ENCODE measurements at regions not wholly inside any gene's neighbourhood (a gene's known extent, or its start where the extent isn't known, plus 50 kb on each side); places are given as distances from the start of the nearest gene placed in this dataset.
A peak's percentile ranks its signal among the peaks of the same experiment; 100 is the strongest.

- TF ChIP-seq, protein P1, sequence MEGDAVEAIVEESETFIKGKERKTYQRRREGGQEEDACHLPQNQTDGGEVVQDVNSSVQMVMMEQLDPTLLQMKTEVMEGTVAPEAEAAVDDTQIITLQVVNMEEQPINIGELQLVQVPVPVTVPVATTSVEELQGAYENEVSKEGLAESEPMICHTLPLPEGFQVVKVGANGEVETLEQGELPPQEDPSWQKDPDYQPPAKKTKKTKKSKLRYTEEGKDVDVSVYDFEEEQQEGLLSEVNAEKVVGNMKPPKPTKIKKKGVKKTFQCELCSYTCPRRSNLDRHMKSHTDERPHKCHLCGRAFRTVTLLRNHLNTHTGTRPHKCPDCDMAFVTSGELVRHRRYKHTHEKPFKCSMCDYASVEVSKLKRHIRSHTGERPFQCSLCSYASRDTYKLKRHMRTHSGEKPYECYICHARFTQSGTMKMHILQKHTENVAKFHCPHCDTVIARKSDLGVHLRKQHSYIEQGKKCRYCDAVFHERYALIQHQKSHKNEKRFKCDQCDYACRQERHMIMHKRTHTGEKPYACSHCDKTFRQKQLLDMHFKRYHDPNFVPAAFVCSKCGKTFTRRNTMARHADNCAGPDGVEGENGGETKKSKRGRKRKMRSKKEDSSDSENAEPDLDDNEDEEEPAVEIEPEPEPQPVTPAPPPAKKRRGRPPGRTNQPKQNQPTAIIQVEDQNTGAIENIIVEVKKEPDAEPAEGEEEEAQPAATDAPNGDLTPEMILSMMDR (IDR thresholded peaks at IDR 0.05; ENCODE audit: unreplicated experiment in 3 of 3) = no peak
- Mint-ChIP-seq H3K4me3 (no peak overlapping the region), H3K27ac (peak overlapping the region in 2 of 3 experiments; percentile 6 to 18), H3K9me3 (peaks cover 11% of the 10 kb centered on the region), H3K36me3 (ENCODE audit: low read depth) (no peaks in the 10 kb centered on the region), H3K4me1 (no peaks in the 10 kb centered on the region), H3K27me3 (ENCODE audit: low read depth) (no peaks in the 10 kb centered on the region)
Measured at GRCh38 chr5:44881266-44881665, 72.5 kb downstream of the MRPS30 start.

DNA sequence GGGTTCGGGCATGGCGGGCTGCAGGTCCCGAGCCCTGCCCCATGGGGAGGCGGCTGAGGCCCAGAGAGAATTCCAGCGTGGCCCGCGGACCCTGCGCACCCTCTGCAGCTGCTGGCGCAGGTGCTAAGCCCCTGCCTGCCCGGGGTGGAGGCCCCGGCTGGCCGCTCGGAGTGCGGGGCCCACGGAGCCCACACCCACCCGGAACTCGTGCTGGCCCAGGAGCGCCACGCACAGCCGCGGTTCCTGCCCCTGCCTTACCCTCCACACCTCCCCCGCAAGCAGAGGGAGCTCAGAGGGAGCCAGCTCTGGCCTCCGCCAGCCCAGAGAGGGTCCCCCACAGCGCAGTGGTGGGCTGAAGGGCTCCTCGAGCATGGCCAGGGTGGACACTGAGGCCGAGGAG lies 75.3 kb downstream of the MRPS30 start:
- Mint-ChIP-seq H3K36me3 (ENCODE audit: low read depth) (no peaks in the 10 kb centered on the region), H3K9me3 (peaks cover under 1% of the 10 kb centered on the region), H3K27ac (no peak overlapping the region), H3K4me3 (no peak overlapping the region), H3K27me3 (ENCODE audit: low read depth) (no peaks in the 10 kb centered on the region), H3K4me1 (no peaks in the 10 kb centered on the region)
- TF ChIP-seq, protein P1 (IDR thresholded peaks at IDR 0.05; ENCODE audit: unreplicated experiment in 3 of 3) = no peak

GRCh38 chr5:44885903-44886302 lies 77.2 kb downstream of the MRPS30 start:
- Mint-ChIP-seq H3K4me3 (no peak overlapping the region), H3K27ac (no peak overlapping the region), H3K9me3 (no peaks in the 10 kb centered on the region), H3K27me3 (ENCODE audit: low read depth) (no peaks in the 10 kb centered on the region), H3K4me1 (no peaks in the 10 kb centered on the region), H3K36me3 (ENCODE audit: low read depth) (no peaks in the 10 kb centered on the region)
- TF ChIP-seq, protein P1 (IDR thresholded peaks at IDR 0.05; ENCODE audit: unreplicated experiment in 3 of 3) = no peak

DNA sequence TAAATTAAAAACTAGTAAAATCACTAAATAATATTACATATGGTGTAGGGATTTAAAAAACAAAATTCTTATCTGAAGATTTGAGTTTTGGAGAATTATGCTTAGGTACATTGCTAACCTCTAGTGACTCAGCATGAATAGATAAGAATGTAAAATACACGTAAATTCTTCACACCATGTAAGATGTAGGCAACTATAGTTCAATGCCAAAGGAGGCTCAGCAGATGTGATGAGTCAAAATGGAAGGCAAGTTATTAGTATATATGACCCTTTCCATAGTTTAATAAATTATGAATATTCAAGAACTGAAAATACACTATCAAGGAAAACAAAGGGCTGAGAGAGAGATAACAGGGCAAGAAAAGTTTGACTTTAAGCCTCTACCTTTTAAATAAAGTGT lies 79.0 kb downstream of the MRPS30 start:
- H3K4me3 Mint-ChIP-seq = no peak overlapping the region

GRCh38 chr5:44888435-44888834 lies 79.7 kb downstream of the MRPS30 start:
- peaks cover 4% of the 10 kb centered on the region for H3K9me3 Mint-ChIP-seq
- H3K4me1 Mint-ChIP-seq = no peaks in the 10 kb centered on the region
- H3K27me3 Mint-ChIP-seq (ENCODE audit: low read depth) = no peaks in the 10 kb centered on the region
- no peaks in the 10 kb centered on the region for H3K36me3 Mint-ChIP-seq (ENCODE audit: low read depth)
- TF ChIP-seq, protein P1 (IDR thresholded peaks at IDR 0.05; ENCODE audit: unreplicated experiment in 3 of 3) = no peak
- H3K4me3 Mint-ChIP-seq = no peak overlapping the region
- no peak overlapping the region for H3K27ac Mint-ChIP-seq

More for the DNA sequence above, 79.0 kb downstream of the MRPS30 start:
- no peak overlapping the region for H3K27ac Mint-ChIP-seq
- H3K9me3 Mint-ChIP-seq = no peaks in the 10 kb centered on the region
- TF ChIP-seq, protein P1 (IDR thresholded peaks at IDR 0.05; ENCODE audit: unreplicated experiment in 3 of 3) = no peak
- no peaks in the 10 kb centered on the region for H3K36me3 Mint-ChIP-seq (ENCODE audit: low read depth)
- H3K4me1 Mint-ChIP-seq = no peaks in the 10 kb centered on the region
- H3K27me3 Mint-ChIP-seq (ENCODE audit: low read depth) = no peaks in the 10 kb centered on the region

DNA sequence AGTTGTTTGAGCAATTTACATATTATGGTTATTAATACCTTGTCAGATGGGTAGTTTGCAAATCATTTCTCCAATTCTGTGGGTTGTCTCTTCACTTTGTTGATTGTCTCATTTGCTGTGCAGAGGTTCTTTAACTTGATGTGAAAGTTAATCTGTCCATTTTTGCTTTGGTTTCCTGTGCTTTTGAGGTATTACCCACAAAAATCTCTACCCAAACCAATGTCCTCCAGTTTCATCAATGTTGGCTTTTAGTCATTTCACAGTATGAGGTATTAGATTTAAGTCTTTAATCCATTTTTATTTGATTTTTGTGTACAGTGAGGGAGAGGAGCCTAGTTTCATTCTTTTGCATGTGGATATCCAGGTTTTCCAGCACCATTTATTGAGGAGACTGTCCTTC lies 82.4 kb downstream of the MRPS30 start:
- no peak overlapping the region for H3K4me3 Mint-ChIP-seq

More for the DNA sequence above, 82.4 kb downstream of the MRPS30 start:
- Mint-ChIP-seq H3K4me1 (no peaks in the 10 kb centered on the region), H3K36me3 (ENCODE audit: low read depth) (no peaks in the 10 kb centered on the region), H3K9me3 (peaks cover 7% of the 10 kb centered on the region), H3K27ac (no peak overlapping the region), H3K27me3 (ENCODE audit: low read depth) (no peaks in the 10 kb centered on the region)
- TF ChIP-seq, protein P1 (IDR thresholded peaks at IDR 0.05; ENCODE audit: unreplicated experiment in 3 of 3) = no peak

Data from nephron (organoid).